Prostate gland (tissue), 2 donors: ENCODE measurements at regions not wholly inside any gene's neighbourhood (a gene's known extent, or its start where the extent isn't known, plus 50 kb on each side); places are given as distances from the start of the nearest gene placed in this dataset.

Experiments
- DNase-seq: peaks from one replicate; pipeline ENCODE4 v3.0.0-alpha.2; 2019; ENCODE audit warnings: low spot score
- H3K27ac ChIP-seq, 2 donors: fragments of 200-600 bp; sonication (generic); 2 replicates each; pipeline ENCODE4 v1.5.1; 2017 to 2019
- H3K27me3 ChIP-seq: fragments of 200-600 bp; sonication (generic); replicated peaks from 2 replicates; pipeline ENCODE4 v1.5.1; 2019; ENCODE audit not compliant: insufficient read depth
- H3K36me3 ChIP-seq, 2 donors: fragments of 200-600 bp; sonication (generic); 1 replicate in 1 of 2; 2 replicates in 1 of 2; pipeline versions ENCODE4 v1.5.1 to v1.8.1; 2017 to 2019
- H3K4me1 ChIP-seq: fragments of 200-600 bp; sonication (generic); replicated peaks from 2 replicates; pipeline ENCODE4 v1.5.1; 2019
- H3K4me3 ChIP-seq, 2 donors: fragments of 200-600 bp; sonication (generic); 2 replicates each; pipeline ENCODE4 v1.5.1; 2017 to 2019
- H3K9me3 ChIP-seq: fragments of 200-600 bp; sonication (generic); 2 replicates; pipeline ENCODE4 v1.5.1; 2017
- POLR2A ChIP-seq: fragments of 450-650 bp; IDR thresholded peaks from one replicate; pipeline ENCODE4 v1.6.1; 2016; ENCODE audit warnings: antibody characterized with exemption, mild to moderate bottlenecking
- POLR2AphosphoS5 ChIP-seq: sonication (generic); formaldehyde crosslinking; IDR thresholded peaks from one replicate; pipeline ENCODE4 v1.6.1; 2017; ENCODE audit warnings: antibody characterized with exemption
- WGBS: methylation state at CpG from one replicate; pipeline ENCODE4 v1.1.5; 2018; 5-methylcytosine and 5-hydroxymethylcytosine counted together
- intact Hi-C: fragments of 100-400 bp; cut with DNase I; formaldehyde crosslinking; loops from one replicate; pipeline ENCODE4 v1.14.2; 2022
- TF ChIP-seq, protein P1 (sequence below), 4 experiments: fragments of 200-600 bp in 2 of 4; fragments of 450-650 bp in 2 of 4; sonication (generic) in 2 of 4; IDR thresholded peaks; 1 replicate in 3 of 4; 2 replicates in 1 of 4; pipeline ENCODE4 v1.5.1; 2016 to 2019; ENCODE audit warnings: antibody characterized with exemption in 4 of 4, mild to moderate bottlenecking in 2 of 4, moderate library complexity in 2 of 4

DNA sequence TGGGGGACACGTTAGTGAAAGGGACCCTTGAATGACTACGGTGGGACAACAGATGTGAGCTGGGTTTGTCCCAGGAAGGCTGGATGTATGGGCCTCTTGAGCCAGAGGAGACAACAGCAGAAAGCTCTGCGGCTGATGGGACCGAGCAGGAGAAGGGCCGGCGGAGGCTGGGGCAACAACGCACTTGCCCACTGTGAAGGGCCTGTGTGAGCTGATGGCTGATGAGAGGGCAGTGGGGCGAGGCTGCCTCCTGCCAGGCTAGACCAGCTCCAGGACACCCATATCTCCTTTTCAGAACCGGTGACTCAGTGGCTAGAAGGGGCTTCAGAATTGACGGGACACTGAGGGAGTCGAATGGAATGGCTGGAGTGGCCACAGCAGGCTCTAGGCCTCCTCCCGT lies 250.1 kb downstream of the SEC14L1 start:
- Histone ChIP-seq H3K4me1 (peaks cover 33% of the 10 kb centered on the region), H3K27me3 (no peaks in the 10 kb centered on the region), H3K27ac (peak overlapping the region; percentile 71 to 74), H3K9me3 (no peaks in the 10 kb centered on the region), H3K36me3 (no peaks in the 10 kb centered on the region), H3K4me3 (no peak overlapping the region)
- WGBS: 76% methylated on average over 12 of the region's 12 CpGs
- DNase-seq: no peak
- intact Hi-C loops: no loop called here
- TF ChIP-seq, protein P1, sequence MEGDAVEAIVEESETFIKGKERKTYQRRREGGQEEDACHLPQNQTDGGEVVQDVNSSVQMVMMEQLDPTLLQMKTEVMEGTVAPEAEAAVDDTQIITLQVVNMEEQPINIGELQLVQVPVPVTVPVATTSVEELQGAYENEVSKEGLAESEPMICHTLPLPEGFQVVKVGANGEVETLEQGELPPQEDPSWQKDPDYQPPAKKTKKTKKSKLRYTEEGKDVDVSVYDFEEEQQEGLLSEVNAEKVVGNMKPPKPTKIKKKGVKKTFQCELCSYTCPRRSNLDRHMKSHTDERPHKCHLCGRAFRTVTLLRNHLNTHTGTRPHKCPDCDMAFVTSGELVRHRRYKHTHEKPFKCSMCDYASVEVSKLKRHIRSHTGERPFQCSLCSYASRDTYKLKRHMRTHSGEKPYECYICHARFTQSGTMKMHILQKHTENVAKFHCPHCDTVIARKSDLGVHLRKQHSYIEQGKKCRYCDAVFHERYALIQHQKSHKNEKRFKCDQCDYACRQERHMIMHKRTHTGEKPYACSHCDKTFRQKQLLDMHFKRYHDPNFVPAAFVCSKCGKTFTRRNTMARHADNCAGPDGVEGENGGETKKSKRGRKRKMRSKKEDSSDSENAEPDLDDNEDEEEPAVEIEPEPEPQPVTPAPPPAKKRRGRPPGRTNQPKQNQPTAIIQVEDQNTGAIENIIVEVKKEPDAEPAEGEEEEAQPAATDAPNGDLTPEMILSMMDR (IDR thresholded peaks at IDR 0.05): no peak
- TF ChIP-seq POLR2A (no peak), POLR2AphosphoS5 (no peak)

DNA sequence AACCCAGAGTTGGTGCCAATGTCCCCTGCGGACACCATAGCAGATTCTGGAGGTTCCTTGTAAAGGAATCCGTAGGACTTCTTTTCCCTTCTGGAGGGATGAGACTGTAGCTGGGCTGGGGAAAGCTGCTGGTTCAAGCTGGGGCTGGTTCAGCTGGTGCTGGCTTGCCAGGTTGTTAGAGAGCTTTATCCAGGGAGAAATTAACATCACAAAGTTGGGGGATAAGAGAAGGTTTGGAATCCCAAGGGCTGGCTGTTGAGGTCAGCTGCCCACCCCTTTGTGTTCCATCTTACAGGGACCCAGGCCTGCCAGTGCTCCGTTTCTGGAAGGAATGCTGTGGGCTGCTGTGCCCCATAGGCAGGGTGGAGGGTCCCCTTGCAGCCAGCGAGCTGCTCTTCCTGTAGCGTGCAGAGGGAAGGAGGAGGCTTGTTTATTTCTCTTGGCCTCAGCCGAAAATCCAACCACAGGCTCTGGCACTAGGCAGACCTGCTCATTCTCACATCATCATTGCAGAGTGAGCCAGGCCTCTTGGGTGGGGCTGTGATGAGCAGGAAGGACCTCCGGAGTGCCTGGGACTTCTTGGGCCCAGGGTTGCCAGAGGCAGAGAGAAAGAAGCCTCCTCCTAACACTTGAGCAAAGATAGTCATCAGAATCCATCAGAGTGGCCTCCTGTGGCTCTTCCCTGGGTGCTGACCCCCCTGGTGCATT lies 251.1 kb downstream of the SEC14L1 start:
- 22% methylated on average over 7 of the region's 7 CpGs for WGBS
- no peak for DNase-seq
- intact Hi-C loops: no loop called here
- Histone ChIP-seq H3K27ac (peak overlapping the region; percentile 71 to 74), H3K4me1 (peaks cover 33% of the 10 kb centered on the region), H3K36me3 (no peaks in the 10 kb centered on the region), H3K9me3 (no peaks in the 10 kb centered on the region), H3K27me3 (no peaks in the 10 kb centered on the region), H3K4me3 (no peak overlapping the region)
- TF ChIP-seq POLR2A (no peak), POLR2AphosphoS5 (peak; percentile 51)
- TF ChIP-seq, protein P1 (IDR thresholded peaks at IDR 0.05): no peak

DNA sequence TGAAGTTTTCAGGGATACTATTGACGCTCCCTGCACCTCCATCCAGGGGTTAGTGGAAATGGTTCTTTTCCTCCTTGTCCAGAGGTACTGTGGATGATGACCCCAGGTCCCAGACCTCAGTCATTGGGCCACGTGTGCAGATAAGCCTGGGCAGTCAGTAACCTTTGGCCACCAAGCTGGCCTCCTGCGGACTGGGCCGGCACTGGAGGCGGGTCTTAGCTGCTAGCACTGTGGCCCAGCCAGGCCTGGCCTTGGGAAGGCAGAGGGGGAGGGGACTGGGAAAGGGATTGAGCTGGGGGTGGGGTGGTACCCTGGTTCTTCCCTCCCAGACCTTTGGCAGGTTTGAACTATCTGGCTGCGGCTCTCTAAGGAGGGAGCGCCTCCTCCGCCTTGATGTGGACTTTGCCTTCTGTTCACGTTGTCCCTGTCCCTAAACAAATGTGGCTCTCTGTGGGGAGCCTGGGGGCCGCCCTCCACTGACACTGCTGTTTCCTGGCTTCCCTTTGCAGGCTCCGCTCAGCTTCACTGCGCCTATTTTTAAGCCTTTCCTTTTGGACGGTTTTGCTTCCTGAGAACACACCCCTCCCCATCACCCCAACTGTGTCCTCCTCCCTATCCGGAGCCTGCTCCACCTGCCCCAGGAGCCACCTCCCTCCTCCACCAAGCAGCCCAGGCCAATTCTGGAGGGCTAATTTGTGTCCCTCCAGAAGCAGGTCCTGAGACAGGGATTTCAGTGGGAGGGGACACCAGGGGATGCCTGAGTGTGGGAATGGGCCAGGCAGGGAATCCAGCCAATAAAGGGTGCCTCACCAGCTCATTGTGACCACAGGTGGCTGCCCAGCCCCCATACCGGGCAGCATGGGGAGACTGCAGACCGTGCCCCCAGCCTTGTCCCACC lies 251.9 kb downstream of the SEC14L1 start:
- WGBS: 46% methylated on average over 16 of the region's 16 CpGs
- H3K27me3 ChIP-seq: no peaks in the 10 kb centered on the region
- H3K4me1 ChIP-seq: peaks cover 33% of the 10 kb centered on the region
- peak overlapping the region; percentile 71 to 74 for H3K27ac ChIP-seq
- DNase-seq: no peak
- TF ChIP-seq POLR2A: no peak
- TF ChIP-seq POLR2AphosphoS5: no peak
- TF ChIP-seq, protein P1 (IDR thresholded peaks at IDR 0.05): no peak
- no peaks in the 10 kb centered on the region for H3K36me3 ChIP-seq
- no peaks in the 10 kb centered on the region for H3K9me3 ChIP-seq
- no peak overlapping the region for H3K4me3 ChIP-seq
- intact Hi-C loops: no loop called here

DNA sequence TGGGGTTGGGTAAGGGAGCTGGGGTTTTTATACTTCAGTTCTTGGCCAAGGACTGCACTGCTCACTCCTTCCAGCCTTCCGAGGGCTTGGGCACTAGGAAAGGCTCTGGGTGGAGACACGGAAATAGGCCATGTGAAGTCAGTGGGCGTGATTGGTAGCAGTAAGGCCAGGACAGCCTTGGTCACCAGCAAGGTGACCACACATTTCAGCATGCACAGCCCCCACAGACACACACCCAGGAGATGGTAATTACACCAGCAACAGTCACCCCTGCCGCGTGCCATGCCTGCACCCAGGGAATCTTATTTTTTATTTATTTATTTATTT lies 252.5 kb downstream of the SEC14L1 start:
- intact Hi-C loops: no loop called here
- TF ChIP-seq, protein P1 (IDR thresholded peaks at IDR 0.05): no peak
- TF ChIP-seq POLR2A (no peak), POLR2AphosphoS5 (no peak)
- 75% methylated on average over 5 of the region's 5 CpGs for WGBS

More for the DNA sequence above, 252.5 kb downstream of the SEC14L1 start:
- Histone ChIP-seq H3K27me3 (no peaks in the 10 kb centered on the region), H3K9me3 (no peaks in the 10 kb centered on the region), H3K36me3 (no peaks in the 10 kb centered on the region), H3K4me3 (no peak overlapping the region), H3K27ac (peak overlapping the region; percentile 71 to 74), H3K4me1 (peaks cover 33% of the 10 kb centered on the region)
- DNase-seq: no peak
